Breast epithelium (tissue), 4 donors: ENCODE measurements at regions not wholly inside any gene's neighbourhood (a gene's known extent, or its start where the extent isn't known, plus 50 kb on each side); places are given as distances from the start of the nearest gene placed in this dataset.
"Not testable (repeated sequence)": the region's sequence is repeated elsewhere in the genome, so short reads cannot be mapped to it uniquely, and the experiment has no call there.

Source experiments
- DNase-seq, 2 donors: peaks; one replicate each; pipeline ENCODE4 v3.0.0-alpha.2; 2019; ENCODE audit warnings: low spot score in 2 of 2
- H3K27ac ChIP-seq, 2 donors: fragments of 200-600 bp; sonication (generic) in 1 of 2; one replicate each; pipeline ENCODE4 v1.5.1; 2016 to 2019; ENCODE audit warnings: mild to moderate bottlenecking in 1 of 2
- H3K27me3 ChIP-seq, 2 donors: fragments of 200-600 bp; sonication (generic) in 1 of 2; one replicate each; pipeline versions ENCODE4 v1.5.1 to v1.6.0; 2017 to 2019; ENCODE audit warnings: control low read depth in 1 of 2, mild to moderate bottlenecking in 1 of 2
- H3K36me3 ChIP-seq: fragments of 200-600 bp; one replicate; pipeline ENCODE4 v1.5.1; 2019
- H3K4me1 ChIP-seq, 2 donors: fragments of 200-600 bp; sonication (generic); one replicate each; pipeline ENCODE4 v1.5.1; 2016 to 2019; ENCODE audit warnings: control low read depth in 1 of 2
- H3K4me3 ChIP-seq, 3 donors: fragments of 200-600 bp; sonication (generic); 1 replicate in 2 of 3; 2 replicates in 1 of 3; pipeline ENCODE4 v1.5.1; 2016 to 2019; ENCODE audit warnings: mild to moderate bottlenecking in 3 of 3, moderate library complexity in 2 of 3
- H3K9me3 ChIP-seq, 2 donors: fragments of 200-600 bp; sonication (generic) in 1 of 2; one replicate each; pipeline ENCODE4 v1.5.1; 2016 to 2019; ENCODE audit warnings: control low read depth in 1 of 2
- CTCF ChIP-seq, 3 donors: fragments of 450-650 bp; IDR thresholded peaks; one replicate each; pipeline ENCODE4 v1.5.1; 2016 to 2017; ENCODE audit warnings: antibody characterized with exemption in 3 of 3, mild to moderate bottlenecking in 3 of 3, moderate library complexity in 3 of 3
- POLR2A ChIP-seq: fragments of 450-650 bp; IDR thresholded peaks from one replicate; pipeline ENCODE4 v1.6.1; 2016; ENCODE audit warnings: antibody characterized with exemption, mild to moderate bottlenecking, moderate library complexity
- POLR2AphosphoS5 ChIP-seq, 3 donors: sonication (generic); formaldehyde crosslinking; IDR thresholded peaks; one replicate each; pipeline ENCODE4 v1.6.1; 2017; ENCODE audit warnings: antibody characterized with exemption in 3 of 3
- intact Hi-C: fragments of 100-400 bp; cut with DNase I; formaldehyde crosslinking; loops from one replicate; pipeline ENCODE4 v1.15.1; 2023; ENCODE audit warnings: low total_unique reads

GRCh38 chr1:232346844-232347243, 283.1 kb downstream of the SIPA1L2 start:
- H3K27me3 ChIP-seq, result no peaks in the 10 kb centered on the region
- no peak for TF ChIP-seq CTCF (IDR thresholded peaks at IDR 0.05)
- no peak for TF ChIP-seq POLR2AphosphoS5 (IDR thresholded peaks at IDR 0.05)
- TF ChIP-seq POLR2A, result no peak
- peaks cover 0 to 11% of the 10 kb centered on the region in 2 donors for H3K9me3 ChIP-seq
- H3K27ac ChIP-seq, result no peak overlapping the region
- no peaks in the 10 kb centered on the region for H3K4me1 ChIP-seq
- no peak for DNase-seq
- H3K36me3 ChIP-seq, result no peaks in the 10 kb centered on the region
- intact Hi-C loops, result no loop called here
- H3K4me3 ChIP-seq, result no peak overlapping the region

DNA sequence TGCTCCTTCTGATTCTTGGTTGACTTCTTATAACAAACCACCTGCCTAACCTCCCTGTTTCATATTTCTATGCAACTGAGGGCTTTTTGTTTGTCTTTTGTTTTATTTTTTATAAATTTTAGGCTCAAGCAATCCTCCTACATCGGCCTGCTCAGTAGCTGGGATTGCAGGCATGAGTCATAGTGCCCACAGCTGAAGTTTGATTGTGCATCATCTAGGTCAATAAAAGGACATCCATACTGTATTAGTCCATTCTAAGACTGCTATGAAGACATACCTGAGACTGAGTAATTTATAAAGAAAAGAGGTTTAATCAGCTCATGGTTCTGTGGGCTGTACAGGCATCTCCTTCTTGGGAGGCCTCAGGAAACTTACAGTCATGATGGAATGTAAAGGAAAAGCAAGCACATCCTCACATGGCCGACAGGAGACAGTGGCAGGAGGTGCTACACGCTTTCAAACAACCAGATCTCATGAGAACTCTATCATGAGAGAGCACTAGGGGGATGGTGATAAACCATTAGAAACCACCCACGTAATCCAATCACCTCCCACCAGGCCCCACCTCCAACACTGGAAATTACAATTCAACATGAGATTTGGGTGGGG, 285.0 kb downstream of the SIPA1L2 start:
- intact Hi-C loops, result no loop called here
- Histone ChIP-seq H3K27ac (no peak overlapping the region), H3K9me3 (peaks cover 0 to 11% of the 10 kb centered on the region in 2 donors), H3K27me3 (no peaks in the 10 kb centered on the region), H3K4me1 (no peaks in the 10 kb centered on the region), H3K4me3 (no peak overlapping the region), H3K36me3 (no peaks in the 10 kb centered on the region)
- no peak for TF ChIP-seq POLR2AphosphoS5 (IDR thresholded peaks at IDR 0.05)
- TF ChIP-seq CTCF (IDR thresholded peaks at IDR 0.05), result no peak
- no peak for TF ChIP-seq POLR2A
- no peak for DNase-seq

DNA sequence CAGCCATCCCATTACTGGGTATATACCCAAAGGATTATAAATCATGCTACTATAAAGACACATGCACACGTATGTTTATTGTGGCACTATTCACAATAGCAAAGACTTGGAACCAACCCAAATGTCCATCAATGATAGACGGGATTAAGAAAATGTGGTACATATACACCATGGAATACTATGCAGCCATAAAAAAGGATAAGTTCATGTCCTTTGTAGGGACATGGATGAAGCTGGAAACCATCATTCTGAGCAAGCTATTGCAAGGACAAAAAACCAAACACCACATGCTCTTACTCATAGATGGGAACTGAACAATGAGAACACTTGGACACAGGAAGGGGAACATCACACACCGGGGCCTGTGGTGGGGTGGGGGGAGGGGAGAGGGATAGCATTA, 285.7 kb downstream of the SIPA1L2 start:
- H3K4me3 ChIP-seq, DNase-seq, H3K27me3 ChIP-seq, intact Hi-C loops, H3K27ac ChIP-seq, H3K36me3 ChIP-seq, H3K4me1 ChIP-seq: not testable (repeated sequence)
- peaks cover 0 to 11% of the 10 kb centered on the region in 2 donors for H3K9me3 ChIP-seq

DNA sequence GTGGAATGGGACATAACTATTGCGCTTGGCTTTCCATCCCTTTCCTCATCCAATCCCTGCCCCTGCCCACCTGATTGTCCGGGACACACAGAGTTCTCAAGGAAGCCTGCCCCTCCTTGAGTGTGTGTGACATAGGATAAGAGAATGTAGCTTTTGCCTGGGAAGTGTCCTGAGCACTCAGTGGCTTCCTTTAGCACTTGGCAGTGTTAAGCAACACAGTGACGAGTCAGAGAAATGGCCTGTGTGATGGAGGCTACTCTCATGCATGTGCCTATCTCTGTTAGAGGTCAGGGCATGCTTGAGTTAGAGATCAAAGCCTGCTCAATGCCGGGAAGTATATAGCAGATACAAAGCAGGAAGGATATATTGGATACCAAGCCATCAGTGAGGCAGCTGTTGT, 289.5 kb downstream of the SIPA1L2 start:
- no peaks in the 10 kb centered on the region for H3K4me1 ChIP-seq
- no peak for TF ChIP-seq CTCF (IDR thresholded peaks at IDR 0.05)
- TF ChIP-seq POLR2AphosphoS5 (IDR thresholded peaks at IDR 0.05), result no peak
- H3K36me3 ChIP-seq, result no peaks in the 10 kb centered on the region
- no peak overlapping the region for H3K4me3 ChIP-seq
- no peak for DNase-seq
- peaks cover 0 to 11% of the 10 kb centered on the region in 2 donors for H3K9me3 ChIP-seq
- intact Hi-C loops, result no loop called here
- no peak overlapping the region for H3K27ac ChIP-seq
- H3K27me3 ChIP-seq, result no peaks in the 10 kb centered on the region

- Histone ChIP-seq H3K9me3 (no peaks in the 10 kb centered on the region), H3K4me1 (no peaks in the 10 kb centered on the region), H3K4me3 (no peak overlapping the region), H3K27me3 (no peaks in the 10 kb centered on the region), H3K27ac (no peak overlapping the region), H3K36me3 (no peaks in the 10 kb centered on the region)
- DNase-seq, result no peak
- intact Hi-C loops, result no loop called here
- TF ChIP-seq POLR2A (no peak), POLR2AphosphoS5 (IDR thresholded peaks at IDR 0.05) (no peak), CTCF (IDR thresholded peaks at IDR 0.05) (no peak)
Observed at GRCh38 chr1:232339073-232339472, 290.9 kb downstream of the SIPA1L2 start.

- no peak for DNase-seq
- no peak overlapping the region for H3K27ac ChIP-seq
- H3K36me3 ChIP-seq, result no peaks in the 10 kb centered on the region
- no peak overlapping the region for H3K4me3 ChIP-seq
- no peaks in the 10 kb centered on the region for H3K9me3 ChIP-seq
- TF ChIP-seq POLR2AphosphoS5 (IDR thresholded peaks at IDR 0.05) (no peak), POLR2A (no peak), CTCF (IDR thresholded peaks at IDR 0.05) (no peak)
- no peaks in the 10 kb centered on the region for H3K27me3 ChIP-seq
- H3K4me1 ChIP-seq, result no peaks in the 10 kb centered on the region
- intact Hi-C loops, result no loop called here
Observed at GRCh38 chr1:232335741-232336293, 294.1 kb downstream of the SIPA1L2 start.
